H1 (cell line): ENCODE measurements at regions not wholly inside any gene's neighbourhood (a gene's known extent, or its start where the extent isn't known, plus 50 kb on each side); places are given as distances from the start of the nearest gene placed in this dataset.

Experiments used
- ATF3 ChIP-seq: IDR thresholded peaks from 2 replicates; pipeline ENCODE4 v1.6.1; 2011; ENCODE audit warnings: low read depth, mild to moderate bottlenecking, low read length; ENCODE audit not compliant: insufficient read depth
- KDM1A ChIP-seq: fragments of 200-600, 300-600 bp; sonication (generic); IDR thresholded peaks from 2 replicates; pipeline ENCODE4 v1.7.1; 2016; ENCODE audit warnings: mild to moderate bottlenecking, low read length, borderline replicate concordance
- MAX ChIP-seq: IDR thresholded peaks from 2 replicates; pipeline ENCODE4 v1.6.1; 2012; ENCODE audit warnings: inconsistent platforms
- SIRT6 ChIP-seq: IDR thresholded peaks from one replicate; pipeline ENCODE4 v1.7.1; 2012; ENCODE audit warnings: low read length, inconsistent platforms
- SRF ChIP-seq: IDR thresholded peaks from 2 replicates; pipeline ENCODE4 v1.6.1; 2011; ENCODE audit warnings: mild to moderate bottlenecking, low read depth, low read length, moderate library complexity

- TF ChIP-seq KDM1A, result no peak
- no peak for TF ChIP-seq ATF3
- no peak for TF ChIP-seq SRF
- TF ChIP-seq SIRT6, result no peak
- TF ChIP-seq MAX, result no peak
Observed at GRCh38 chr18:64742898-64743297, 594.0 kb upstream of the LINC00305 start.
